Esophagus muscularis mucosa (tissue), 4 donors: ENCODE measurements at regions not wholly inside any gene's neighbourhood (a gene's known extent, or its start where the extent isn't known, plus 50 kb on each side); places are given as distances from the start of the nearest gene placed in this dataset.

Experiments used
- DNase-seq: peaks from one replicate; pipeline ENCODE4 v3.0.0-alpha.2; 2017; ENCODE audit errors: extremely low spot score
- H3K27ac ChIP-seq, 4 donors: fragments of 200-600 bp; sonication (generic); replicated peaks in 1 of 4; 1 replicate in 3 of 4; 2 replicates in 1 of 4; pipeline ENCODE4 v1.5.1; 2016 to 2019; ENCODE audit warnings: mild to moderate bottlenecking in 1 of 4
- H3K27me3 ChIP-seq, 4 donors: fragments of 200-600 bp; sonication (generic); one replicate each; pipeline versions ENCODE4 v1.5.1 to v1.6.0; 2016 to 2019
- H3K36me3 ChIP-seq, 4 donors: fragments of 200-600 bp; sonication (generic); one replicate each; pipeline ENCODE4 v1.5.1; 2016 to 2019
- H3K4me1 ChIP-seq, 4 donors: fragments of 200-600 bp; sonication (generic); one replicate each; pipeline ENCODE4 v1.5.1; 2016 to 2019
- H3K4me3 ChIP-seq, 4 donors: fragments of 200-600 bp; sonication (generic); 1 replicate in 2 of 4; 2 replicates in 2 of 4; pipeline ENCODE4 v1.5.1; 2016 to 2019; ENCODE audit warnings: mild to moderate bottlenecking in 4 of 4, moderate library complexity in 1 of 4
- H3K9me3 ChIP-seq, 4 donors: fragments of 200-600 bp; sonication (generic); 1 replicate in 3 of 4; 2 replicates in 1 of 4; pipeline ENCODE4 v1.5.1; 2016 to 2019
- CTCF ChIP-seq, 3 experiments: fragments of 200-600 bp in 2 of 3; fragments of 450-650 bp in 1 of 3; sonication (generic) in 2 of 3; IDR thresholded peaks; one replicate each; pipeline ENCODE4 v1.5.1; 2017 to 2019; ENCODE audit warnings: antibody characterized with exemption in 3 of 3, mild to moderate bottlenecking in 2 of 3, moderate library complexity in 1 of 3
- EP300 ChIP-seq: sonication (generic); formaldehyde crosslinking; IDR thresholded peaks from one replicate; pipeline ENCODE4 v1.6.1; 2017; ENCODE audit warnings: antibody characterized with exemption
- POLR2A ChIP-seq: fragments of 450-650 bp; IDR thresholded peaks from one replicate; pipeline ENCODE4 v1.6.1; 2017; ENCODE audit warnings: antibody characterized with exemption, moderate library complexity, mild to moderate bottlenecking, low read depth
- POLR2AphosphoS5 ChIP-seq, 2 donors: sonication (generic); formaldehyde crosslinking; IDR thresholded peaks; one replicate each; pipeline ENCODE4 v1.6.1; 2017; ENCODE audit warnings: antibody characterized with exemption in 2 of 2
- WGBS: methylation state at CpG from one replicate; pipeline ENCODE4 v1.1.5; 2018; 5-methylcytosine and 5-hydroxymethylcytosine counted together
- intact Hi-C: fragments of 100-400 bp; cut with DNase I; formaldehyde crosslinking; loops from one replicate; pipeline ENCODE4 v1.15.1; 2023

GRCh38 chr5:145283141-145283810, 551.9 kb downstream of the PRELID2 start:
- TF ChIP-seq CTCF (IDR thresholded peaks at IDR 0.05) (no peak), POLR2AphosphoS5 (IDR thresholded peaks at IDR 0.05) (no peak), POLR2A (no peak), EP300 (no peak)
- Histone ChIP-seq H3K9me3 (no peaks in the 10 kb centered on the region), H3K36me3 (no peaks in the 10 kb centered on the region), H3K4me1 (no peaks in the 10 kb centered on the region), H3K27ac (no peak overlapping the region), H3K4me3 (no peak overlapping the region), H3K27me3 (no peaks in the 10 kb centered on the region)
- WGBS: 74% methylated on average over 3 of the region's 3 CpGs
- no peak for DNase-seq
- intact Hi-C loops: no loop called here

- TF ChIP-seq CTCF (IDR thresholded peaks at IDR 0.05) (no peak), EP300 (no peak), POLR2AphosphoS5 (IDR thresholded peaks at IDR 0.05) (no peak), POLR2A (no peak)
- no peak for DNase-seq
- 93% methylated on average over 2 of the region's 2 CpGs for WGBS
- Histone ChIP-seq H3K27ac (no peak overlapping the region), H3K36me3 (no peaks in the 10 kb centered on the region), H3K4me3 (no peak overlapping the region), H3K27me3 (no peaks in the 10 kb centered on the region), H3K9me3 (no peaks in the 10 kb centered on the region), H3K4me1 (no peaks in the 10 kb centered on the region)
- intact Hi-C loops: no loop called here
These were observed 554.3 kb downstream of the PRELID2 start for GRCh38 chr5:145280806-145281205.

- H3K4me3 ChIP-seq: no peak overlapping the region
- intact Hi-C loops: no loop called here
These were observed 554.9 kb downstream of the PRELID2 start for GRCh38 chr5:145280214-145280613.

GRCh38 chr5:145260670-145261069, 574.5 kb downstream of the PRELID2 start:
- intact Hi-C loops: no loop called here
- TF ChIP-seq CTCF (IDR thresholded peaks at IDR 0.05): no peak
- no peak for TF ChIP-seq POLR2AphosphoS5 (IDR thresholded peaks at IDR 0.05)
- TF ChIP-seq EP300: no peak
- TF ChIP-seq POLR2A: no peak
- H3K4me1 ChIP-seq: no peaks in the 10 kb centered on the region
- no peak overlapping the region for H3K4me3 ChIP-seq
- H3K9me3 ChIP-seq: peaks cover 0 to 10% (median 3%) of the 10 kb centered on the region in 4 donors
- H3K27ac ChIP-seq: no peak overlapping the region
- no peak for DNase-seq
- no peaks in the 10 kb centered on the region for H3K27me3 ChIP-seq
- no peaks in the 10 kb centered on the region for H3K36me3 ChIP-seq

More at GRCh38 chr5:145280214-145280613, 554.9 kb downstream of the PRELID2 start:
- no peak for DNase-seq
- Histone ChIP-seq H3K27ac (no peak overlapping the region), H3K9me3 (no peaks in the 10 kb centered on the region), H3K27me3 (no peaks in the 10 kb centered on the region), H3K4me1 (no peaks in the 10 kb centered on the region), H3K36me3 (no peaks in the 10 kb centered on the region)
- TF ChIP-seq EP300: no peak
- no peak for TF ChIP-seq POLR2A
- no peak for TF ChIP-seq CTCF (IDR thresholded peaks at IDR 0.05)
- TF ChIP-seq POLR2AphosphoS5 (IDR thresholded peaks at IDR 0.05): no peak
- 60% methylated on average over 3 of the region's 3 CpGs for WGBS

GRCh38 chr5:145247745-145248040, 587.4 kb downstream of the PRELID2 start:
- WGBS: 88% methylated on average over 2 of the region's 2 CpGs
- Histone ChIP-seq H3K36me3 (no peaks in the 10 kb centered on the region), H3K9me3 (no peaks in the 10 kb centered on the region), H3K27ac (no peak overlapping the region), H3K4me3 (no peak overlapping the region), H3K27me3 (no peaks in the 10 kb centered on the region), H3K4me1 (peaks cover 0 to 9% (median 4%) of the 10 kb centered on the region in 4 donors)
- intact Hi-C loops: no loop called here
- DNase-seq: no peak
- no peak for TF ChIP-seq EP300
